Prostate gland (tissue), 2 donors: ENCODE measurements at regions not wholly inside any gene's neighbourhood (a gene's known extent, or its start where the extent isn't known, plus 50 kb on each side); places are given as distances from the start of the nearest gene placed in this dataset.
"Not testable (repeated sequence)": the region's sequence is repeated elsewhere in the genome, so short reads cannot be mapped to it uniquely, and the experiment has no call there.

ENCODE experiments used
- DNase-seq: peaks from one replicate; pipeline ENCODE4 v3.0.0-alpha.2; 2019; ENCODE audit warnings: low spot score
- H3K27ac ChIP-seq, 2 donors: fragments of 200-600 bp; sonication (generic); 2 replicates each; pipeline ENCODE4 v1.5.1; 2017 to 2019
- H3K27me3 ChIP-seq: fragments of 200-600 bp; sonication (generic); replicated peaks from 2 replicates; pipeline ENCODE4 v1.5.1; 2019; ENCODE audit not compliant: insufficient read depth
- H3K36me3 ChIP-seq, 2 donors: fragments of 200-600 bp; sonication (generic); 1 replicate in 1 of 2; 2 replicates in 1 of 2; pipeline versions ENCODE4 v1.5.1 to v1.8.1; 2017 to 2019
- H3K4me1 ChIP-seq: fragments of 200-600 bp; sonication (generic); replicated peaks from 2 replicates; pipeline ENCODE4 v1.5.1; 2019
- H3K4me3 ChIP-seq, 2 donors: fragments of 200-600 bp; sonication (generic); 2 replicates each; pipeline ENCODE4 v1.5.1; 2017 to 2019
- H3K9me3 ChIP-seq: fragments of 200-600 bp; sonication (generic); 2 replicates; pipeline ENCODE4 v1.5.1; 2017
- POLR2A ChIP-seq: fragments of 450-650 bp; IDR thresholded peaks from one replicate; pipeline ENCODE4 v1.6.1; 2016; ENCODE audit warnings: antibody characterized with exemption, mild to moderate bottlenecking
- POLR2AphosphoS5 ChIP-seq: sonication (generic); formaldehyde crosslinking; IDR thresholded peaks from one replicate; pipeline ENCODE4 v1.6.1; 2017; ENCODE audit warnings: antibody characterized with exemption
- WGBS: methylation state at CpG from one replicate; pipeline ENCODE4 v1.1.5; 2018; 5-methylcytosine and 5-hydroxymethylcytosine counted together
- intact Hi-C: fragments of 100-400 bp; cut with DNase I; formaldehyde crosslinking; loops from one replicate; pipeline ENCODE4 v1.14.2; 2022
- TF ChIP-seq, protein P1 (sequence below), 4 experiments: fragments of 200-600 bp in 2 of 4; fragments of 450-650 bp in 2 of 4; sonication (generic) in 2 of 4; IDR thresholded peaks; 1 replicate in 3 of 4; 2 replicates in 1 of 4; pipeline ENCODE4 v1.5.1; 2016 to 2019; ENCODE audit warnings: antibody characterized with exemption in 4 of 4, mild to moderate bottlenecking in 2 of 4, moderate library complexity in 2 of 4

- TF ChIP-seq POLR2A, result no peak
- Histone ChIP-seq H3K27me3 (no peaks in the 10 kb centered on the region), H3K36me3 (no peaks in the 10 kb centered on the region), H3K4me1 (no peaks in the 10 kb centered on the region), H3K4me3 (no peak overlapping the region), H3K27ac (no peak overlapping the region), H3K9me3 (no peaks in the 10 kb centered on the region)
- DNase-seq, result no peak
- intact Hi-C loops, result no loop called here
- WGBS, result 95% methylated on average over 1 of the region's 1 CpG
These were observed 105.1 kb upstream of the ZEB1 start for GRCh38 chr10:31213959-31214358.

- H3K27me3 ChIP-seq, result no peaks in the 10 kb centered on the region
- intact Hi-C loops, result no loop called here
- WGBS, result 85% methylated on average over 2 of the region's 2 CpGs
- H3K27ac ChIP-seq, result no peak overlapping the region
- TF ChIP-seq POLR2A (no peak), POLR2AphosphoS5 (no peak)
- TF ChIP-seq, protein P1, sequence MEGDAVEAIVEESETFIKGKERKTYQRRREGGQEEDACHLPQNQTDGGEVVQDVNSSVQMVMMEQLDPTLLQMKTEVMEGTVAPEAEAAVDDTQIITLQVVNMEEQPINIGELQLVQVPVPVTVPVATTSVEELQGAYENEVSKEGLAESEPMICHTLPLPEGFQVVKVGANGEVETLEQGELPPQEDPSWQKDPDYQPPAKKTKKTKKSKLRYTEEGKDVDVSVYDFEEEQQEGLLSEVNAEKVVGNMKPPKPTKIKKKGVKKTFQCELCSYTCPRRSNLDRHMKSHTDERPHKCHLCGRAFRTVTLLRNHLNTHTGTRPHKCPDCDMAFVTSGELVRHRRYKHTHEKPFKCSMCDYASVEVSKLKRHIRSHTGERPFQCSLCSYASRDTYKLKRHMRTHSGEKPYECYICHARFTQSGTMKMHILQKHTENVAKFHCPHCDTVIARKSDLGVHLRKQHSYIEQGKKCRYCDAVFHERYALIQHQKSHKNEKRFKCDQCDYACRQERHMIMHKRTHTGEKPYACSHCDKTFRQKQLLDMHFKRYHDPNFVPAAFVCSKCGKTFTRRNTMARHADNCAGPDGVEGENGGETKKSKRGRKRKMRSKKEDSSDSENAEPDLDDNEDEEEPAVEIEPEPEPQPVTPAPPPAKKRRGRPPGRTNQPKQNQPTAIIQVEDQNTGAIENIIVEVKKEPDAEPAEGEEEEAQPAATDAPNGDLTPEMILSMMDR (IDR thresholded peaks at IDR 0.05), result no peak
- no peaks in the 10 kb centered on the region for H3K4me1 ChIP-seq
- no peaks in the 10 kb centered on the region for H3K36me3 ChIP-seq
- DNase-seq, result no peak
- H3K4me3 ChIP-seq, result no peak overlapping the region
- no peaks in the 10 kb centered on the region for H3K9me3 ChIP-seq
These were observed 104.0 kb upstream of the ZEB1 start for GRCh38 chr10:31215052-31215451.

DNA sequence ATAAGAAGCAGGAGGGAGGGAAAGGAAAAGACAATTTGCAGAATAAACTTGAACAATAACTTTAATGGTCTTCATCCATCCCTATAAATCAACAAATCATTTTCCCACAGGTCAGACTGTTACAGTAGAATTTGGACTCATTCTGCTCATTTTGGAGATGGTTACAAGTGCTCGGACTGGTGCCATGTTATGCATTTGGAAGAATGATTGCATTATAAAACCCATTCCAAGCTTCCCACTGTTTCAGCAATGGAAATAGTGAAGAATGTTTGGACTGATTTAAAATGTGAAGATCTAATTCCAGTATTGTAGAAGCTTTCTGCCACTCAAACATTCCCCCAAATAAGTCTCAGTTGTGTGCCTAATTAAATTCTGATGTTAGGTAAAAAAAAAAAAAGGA, 99.7 kb upstream of the ZEB1 start:
- intact Hi-C loops, result no loop called here
- H3K27ac ChIP-seq, result no peak overlapping the region
- no peaks in the 10 kb centered on the region for H3K9me3 ChIP-seq
- 62% methylated on average over 1 of the region's 1 CpG for WGBS
- no peak for DNase-seq
- H3K27me3 ChIP-seq, result no peaks in the 10 kb centered on the region
- no peak overlapping the region for H3K4me3 ChIP-seq
- no peaks in the 10 kb centered on the region for H3K36me3 ChIP-seq
- no peaks in the 10 kb centered on the region for H3K4me1 ChIP-seq
- TF ChIP-seq, protein P1 (IDR thresholded peaks at IDR 0.05), result no peak
- no peak for TF ChIP-seq POLR2A
- TF ChIP-seq POLR2AphosphoS5, result no peak

GRCh38 chr10:31228780-31229179, 90.2 kb upstream of the ZEB1 start:
- H3K27ac ChIP-seq, H3K4me1 ChIP-seq, intact Hi-C loops, H3K4me3 ChIP-seq, DNase-seq, H3K9me3 ChIP-seq, H3K27me3 ChIP-seq, H3K36me3 ChIP-seq: not testable (repeated sequence)
- 89% methylated on average over 4 of the region's 4 CpGs for WGBS

DNA sequence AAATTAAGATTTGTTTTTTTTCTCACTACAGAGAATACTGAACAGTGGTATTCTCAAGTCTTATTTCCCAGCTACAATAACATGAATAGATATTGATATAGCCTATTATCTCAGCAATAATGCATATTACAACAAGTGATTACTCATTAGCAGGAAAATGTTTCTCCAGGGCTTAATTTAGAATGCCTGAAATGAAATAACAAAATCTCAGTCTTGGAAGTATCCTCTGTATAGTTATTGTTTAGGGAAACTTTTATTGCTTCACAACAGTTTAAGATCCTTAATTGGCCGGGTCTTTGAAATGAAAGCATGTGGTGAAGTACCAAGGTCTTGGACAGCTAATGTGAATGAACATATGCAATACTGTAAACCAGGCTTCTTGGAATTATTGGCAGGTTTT, 79.1 kb upstream of the ZEB1 start:
- Histone ChIP-seq H3K36me3 (no peaks in the 10 kb centered on the region), H3K27me3 (no peaks in the 10 kb centered on the region), H3K4me1 (no peaks in the 10 kb centered on the region), H3K27ac (no peak overlapping the region), H3K9me3 (no peaks in the 10 kb centered on the region), H3K4me3 (no peak overlapping the region)
- intact Hi-C loops, result no loop called here
- WGBS, result 67% methylated on average over 1 of the region's 1 CpG
- no peak for TF ChIP-seq POLR2A
- no peak for TF ChIP-seq POLR2AphosphoS5
- no peak for DNase-seq

DNA sequence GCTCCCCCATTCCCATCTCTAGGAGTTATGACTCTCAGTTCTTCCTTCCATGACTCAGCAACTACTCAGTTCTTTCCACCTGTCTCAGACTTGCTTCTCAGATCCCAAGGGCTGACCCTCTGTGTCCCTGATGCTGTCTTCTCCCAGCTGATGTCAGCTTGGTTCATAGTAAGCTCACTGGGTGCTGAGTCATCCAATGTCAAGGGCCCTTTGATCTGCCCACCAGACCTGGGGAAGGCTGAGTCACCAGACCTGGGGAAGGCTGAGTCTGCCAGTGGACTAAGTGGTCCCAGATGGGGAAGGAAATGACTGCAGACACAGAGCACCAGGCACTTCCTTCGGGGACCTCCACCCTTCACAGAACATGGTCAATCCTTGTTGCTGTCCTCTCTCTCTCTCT, 76.1 kb upstream of the ZEB1 start:
- no peak overlapping the region for H3K4me3 ChIP-seq
- H3K27ac ChIP-seq, result no peak overlapping the region
- no peak for TF ChIP-seq POLR2A
- TF ChIP-seq, protein P1 (IDR thresholded peaks at IDR 0.05), result no peak
- TF ChIP-seq POLR2AphosphoS5, result no peak
- H3K27me3 ChIP-seq, result no peaks in the 10 kb centered on the region
- no peaks in the 10 kb centered on the region for H3K4me1 ChIP-seq
- H3K36me3 ChIP-seq, result no peaks in the 10 kb centered on the region
- WGBS, result 64% methylated on average over 1 of the region's 1 CpG
- intact Hi-C loops, result no loop called here
- no peak for DNase-seq
- no peaks in the 10 kb centered on the region for H3K9me3 ChIP-seq

GRCh38 chr10:31251118-31251517, 67.9 kb upstream of the ZEB1 start:
- H3K27ac ChIP-seq, H3K4me3 ChIP-seq, H3K9me3 ChIP-seq, H3K4me1 ChIP-seq, intact Hi-C loops, H3K27me3 ChIP-seq, H3K36me3 ChIP-seq, DNase-seq: not testable (repeated sequence)
- WGBS, result 95% methylated on average over 4 of the region's 4 CpGs
